Esophagus muscularis mucosa (tissue), 4 donors: ENCODE measurements at regions not wholly inside any gene's neighbourhood (a gene's known extent, or its start where the extent isn't known, plus 50 kb on each side); places are given as distances from the start of the nearest gene placed in this dataset.

ENCODE experiments used
- CTCF ChIP-seq, 3 experiments: fragments of 200-600 bp in 2 of 3; fragments of 450-650 bp in 1 of 3; sonication (generic) in 2 of 3; IDR thresholded peaks; one replicate each; pipeline ENCODE4 v1.5.1; 2017 to 2019; ENCODE audit warnings: antibody characterized with exemption in 3 of 3, mild to moderate bottlenecking in 2 of 3, moderate library complexity in 1 of 3
- EP300 ChIP-seq: sonication (generic); formaldehyde crosslinking; IDR thresholded peaks from one replicate; pipeline ENCODE4 v1.6.1; 2017; ENCODE audit warnings: antibody characterized with exemption
- POLR2A ChIP-seq: fragments of 450-650 bp; IDR thresholded peaks from one replicate; pipeline ENCODE4 v1.6.1; 2017; ENCODE audit warnings: antibody characterized with exemption, moderate library complexity, mild to moderate bottlenecking, low read depth
- POLR2AphosphoS5 ChIP-seq, 2 donors: sonication (generic); formaldehyde crosslinking; IDR thresholded peaks; one replicate each; pipeline ENCODE4 v1.6.1; 2017; ENCODE audit warnings: antibody characterized with exemption in 2 of 2

DNA sequence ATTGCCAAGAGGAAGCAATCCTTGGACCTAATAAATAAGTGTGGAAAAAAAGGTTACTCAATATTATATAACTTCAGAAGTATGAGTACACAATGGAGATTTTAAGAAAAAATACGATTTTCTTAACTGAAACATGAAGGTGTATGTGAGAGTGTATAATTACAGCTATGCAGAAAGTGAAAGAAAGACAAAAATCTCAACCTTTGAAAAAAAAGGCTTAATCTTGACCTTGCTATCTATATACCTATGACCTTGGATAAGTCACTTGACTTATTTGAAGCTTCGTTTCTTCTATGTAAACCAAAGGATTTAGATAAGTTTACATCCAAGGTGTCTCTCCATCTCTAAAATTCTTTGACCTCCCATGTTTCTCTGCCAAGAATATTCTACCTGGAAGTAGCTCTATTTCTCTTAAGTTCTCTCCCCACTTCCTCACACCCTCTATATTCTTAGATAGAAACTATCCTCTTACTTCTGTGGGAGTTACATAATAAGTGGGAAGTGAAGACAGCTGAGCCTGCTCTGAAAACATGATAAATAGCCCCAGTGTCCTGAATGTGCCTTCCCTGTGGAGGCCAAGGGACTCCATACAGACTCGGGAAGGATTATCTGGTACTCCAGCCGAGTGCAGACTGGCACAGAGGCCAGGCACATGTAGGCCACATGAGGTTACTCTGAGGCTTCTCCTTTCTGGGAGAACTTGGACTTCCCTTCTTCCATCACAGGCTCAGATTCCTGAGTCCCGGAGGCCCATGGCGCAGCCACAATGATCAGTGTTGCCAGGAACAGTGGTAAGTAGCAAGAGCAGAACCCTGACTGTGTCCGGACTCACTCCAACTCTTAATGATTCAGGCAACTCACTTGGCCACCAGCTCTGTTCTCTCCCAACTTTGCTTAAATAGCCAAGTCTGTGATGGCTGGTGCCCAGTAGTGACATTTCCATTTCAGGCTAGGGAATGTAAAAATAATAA lies 166.8 kb upstream of the COL8A1 start:
- no peak for TF ChIP-seq POLR2AphosphoS5 (IDR thresholded peaks at IDR 0.05)
- TF ChIP-seq CTCF (IDR thresholded peaks at IDR 0.05): no peak
- no peak for TF ChIP-seq EP300
- TF ChIP-seq POLR2A: no peak
